ENCODE measurements at regions not wholly inside any gene's neighbourhood (a gene's known extent, or its start where the extent isn't known, plus 50 kb on each side); places are given as distances from the start of the nearest gene placed in this dataset.

- no peak overlapping the region for H3K4me3 ChIP-seq (ENCODE audit: low read depth, low read length, poor library complexity, severe bottlenecking)
- H4K20me1 ChIP-seq (ENCODE audit: insufficient read depth, low read length): no peaks in the 10 kb centered on the region
- H3K27me3 ChIP-seq (ENCODE audit: insufficient read depth, low read length): no peaks in the 10 kb centered on the region
- no peaks in the 10 kb centered on the region for H3K9me3 ChIP-seq (ENCODE audit: low read length)
- no peaks in the 10 kb centered on the region for H3K9me2 ChIP-seq (ENCODE audit: low read depth, low read length)
- no peak overlapping the region for H2AFZ ChIP-seq (ENCODE audit: low read length)
- H3K4me1 ChIP-seq (ENCODE audit: insufficient read depth, low read length, severe bottlenecking): no peaks in the 10 kb centered on the region
- H3K9ac ChIP-seq (ENCODE audit: low read length): no peak overlapping the region
- H3K27ac ChIP-seq (ENCODE audit: low read depth, low read length, poor library complexity, severe bottlenecking): no peak overlapping the region
- H3K4me2 ChIP-seq (ENCODE audit: low read length): no peak overlapping the region
- H3F3A ChIP-seq (ENCODE audit: insufficient read depth, low read length): no peaks in the 10 kb centered on the region
- TF ChIP-seq CTCF (IDR thresholded peaks at IDR 0.05; ENCODE audit: low read length): no peak
- no peak for TF ChIP-seq EZH2 (IDR thresholded peaks at IDR 0.05; ENCODE audit: borderline replicate concordance, low read length)
- no peaks in the 10 kb centered on the region for H3K79me2 ChIP-seq (ENCODE audit: insufficient read depth, low read length)
- no peaks in the 10 kb centered on the region for H3K36me3 ChIP-seq (ENCODE audit: insufficient read depth, low read length)
These were observed 180.1 kb upstream of the ELL2 start for GRCh38 chr5:96141749-96142148.

- Histone ChIP-seq H3K27me3 (ENCODE audit: insufficient read depth, low read length) (no peaks in the 10 kb centered on the region), H3K9me2 (ENCODE audit: low read depth, low read length) (no peaks in the 10 kb centered on the region), H2AFZ (ENCODE audit: low read length) (no peak overlapping the region), H4K20me1 (ENCODE audit: insufficient read depth, low read length) (no peaks in the 10 kb centered on the region), H3K4me2 (ENCODE audit: low read length) (no peak overlapping the region), H3K4me1 (ENCODE audit: insufficient read depth, low read length, severe bottlenecking) (no peaks in the 10 kb centered on the region), H3K4me3 (ENCODE audit: low read depth, low read length, poor library complexity, severe bottlenecking) (no peak overlapping the region), H3K27ac (ENCODE audit: low read depth, low read length, poor library complexity, severe bottlenecking) (no peak overlapping the region), H3K9me3 (ENCODE audit: low read length) (no peaks in the 10 kb centered on the region), H3K9ac (ENCODE audit: low read length) (no peak overlapping the region), H3K79me2 (ENCODE audit: insufficient read depth, low read length) (no peaks in the 10 kb centered on the region), H3K36me3 (ENCODE audit: insufficient read depth, low read length) (no peaks in the 10 kb centered on the region), H3F3A (ENCODE audit: insufficient read depth, low read length) (no peaks in the 10 kb centered on the region)
- no peak for TF ChIP-seq CTCF (IDR thresholded peaks at IDR 0.05; ENCODE audit: low read length)
- no peak for TF ChIP-seq EZH2 (IDR thresholded peaks at IDR 0.05; ENCODE audit: borderline replicate concordance, low read length)
These were observed 178.8 kb upstream of the ELL2 start for GRCh38 chr5:96140496-96140895.

- Histone ChIP-seq H3K4me3 (ENCODE audit: low read depth, low read length, poor library complexity, severe bottlenecking) (no peak overlapping the region), H3F3A (ENCODE audit: insufficient read depth, low read length) (no peaks in the 10 kb centered on the region), H3K4me2 (ENCODE audit: low read length) (no peak overlapping the region), H3K9me2 (ENCODE audit: low read depth, low read length) (no peaks in the 10 kb centered on the region), H4K20me1 (ENCODE audit: insufficient read depth, low read length) (no peaks in the 10 kb centered on the region), H3K9ac (ENCODE audit: low read length) (no peak overlapping the region), H3K36me3 (ENCODE audit: insufficient read depth, low read length) (no peaks in the 10 kb centered on the region), H3K79me2 (ENCODE audit: insufficient read depth, low read length) (no peaks in the 10 kb centered on the region), H3K9me3 (ENCODE audit: low read length) (no peaks in the 10 kb centered on the region), H3K4me1 (ENCODE audit: insufficient read depth, low read length, severe bottlenecking) (no peaks in the 10 kb centered on the region), H3K27me3 (ENCODE audit: insufficient read depth, low read length) (no peaks in the 10 kb centered on the region), H2AFZ (ENCODE audit: low read length) (no peak overlapping the region), H3K27ac (ENCODE audit: low read depth, low read length, poor library complexity, severe bottlenecking) (no peak overlapping the region)
- TF ChIP-seq EZH2 (IDR thresholded peaks at IDR 0.05; ENCODE audit: borderline replicate concordance, low read length) (no peak), CTCF (IDR thresholded peaks at IDR 0.05; ENCODE audit: low read length) (no peak)
These were observed 178.4 kb upstream of the ELL2 start for GRCh38 chr5:96140084-96140483.
